Vagina (tissue), 2 donors: ENCODE measurements at regions not wholly inside any gene's neighbourhood (a gene's known extent, or its start where the extent isn't known, plus 50 kb on each side); places are given as distances from the start of the nearest gene placed in this dataset.

Experiments used
- CTCF ChIP-seq, 3 experiments: fragments of 450-650 bp in 2 of 3; fragments of 200-600 bp in 1 of 3; sonication (generic) in 1 of 3; IDR thresholded peaks; one replicate each; pipeline ENCODE4 v1.5.1; 2017 to 2019; ENCODE audit warnings: antibody characterized with exemption in 3 of 3, mild to moderate bottlenecking in 2 of 3, moderate library complexity in 2 of 3
- POLR2A ChIP-seq, 2 donors: fragments of 450-650 bp; IDR thresholded peaks; one replicate each; pipeline ENCODE4 v1.6.1; 2017; ENCODE audit warnings: antibody characterized with exemption in 2 of 2, mild to moderate bottlenecking in 2 of 2, moderate library complexity in 2 of 2
- POLR2AphosphoS5 ChIP-seq, 2 donors: sonication (generic); formaldehyde crosslinking; IDR thresholded peaks; one replicate each; pipeline ENCODE4 v1.9.0; 2017; ENCODE audit warnings: antibody characterized with exemption in 2 of 2, mild to moderate bottlenecking in 2 of 2, low read depth in 1 of 2; ENCODE audit not compliant: insufficient read depth in 1 of 2

GRCh38 chr18:5073026-5073944 lies 123.8 kb downstream of the AKAIN1 start:
- TF ChIP-seq CTCF (IDR thresholded peaks at IDR 0.05) (peak in 1 of 3 experiments; percentile 28), POLR2AphosphoS5 (IDR thresholded peaks at IDR 0.05; ENCODE audit: insufficient read depth in 1 of 2, low read depth in 1 of 2) (no peak), POLR2A (IDR thresholded peaks at IDR 0.05) (no peak)
